ENCODE measurements at regions not wholly inside any gene's neighbourhood (a gene's known extent, or its start where the extent isn't known, plus 50 kb on each side); places are given as distances from the start of the nearest gene placed in this dataset.
"Not testable (repeated sequence)": the region's sequence is repeated elsewhere in the genome, so short reads cannot be mapped to it uniquely, and the experiment has no call there.

DNA sequence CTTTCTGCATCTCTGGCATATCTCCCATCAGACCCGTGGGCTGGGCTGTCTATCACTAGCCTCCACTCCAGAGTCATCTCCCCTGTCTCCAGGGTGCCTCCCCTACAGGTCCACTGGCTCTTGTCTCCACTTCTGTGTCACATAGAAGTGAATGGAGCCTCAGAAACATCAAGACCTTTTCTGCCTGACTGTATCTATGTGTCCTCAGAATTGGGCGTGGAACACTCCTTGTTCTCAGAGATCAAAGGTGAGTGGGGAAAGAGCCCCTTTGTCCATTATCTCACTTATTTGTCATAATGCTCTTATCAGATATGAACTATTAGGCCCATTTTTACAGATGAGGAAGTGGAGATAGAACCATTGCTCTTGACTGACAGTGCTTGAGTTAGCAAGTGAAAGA, 211.0 kb downstream of the CYRIA start:
- no peak for DNase-seq

DNA sequence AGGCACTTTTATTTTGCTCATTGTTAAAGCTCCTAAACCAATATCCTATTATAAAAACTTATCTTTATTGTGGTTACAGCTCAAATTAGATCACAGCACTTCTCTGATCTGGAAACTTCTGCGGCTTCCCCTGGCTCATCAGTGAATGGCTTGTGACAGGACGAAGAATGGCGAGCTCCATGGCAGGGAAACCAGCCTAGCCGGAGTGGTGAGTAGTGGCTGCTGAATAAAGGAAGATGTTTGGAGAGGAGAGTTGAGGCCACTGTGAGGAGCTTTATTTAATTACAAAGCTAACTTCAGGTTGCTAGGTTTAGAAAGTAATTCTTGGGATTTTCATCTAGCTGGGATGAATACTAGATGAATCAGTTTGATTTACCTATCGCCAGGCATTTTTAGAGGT, 213.5 kb downstream of the CYRIA start:
- no peak for DNase-seq

DNA sequence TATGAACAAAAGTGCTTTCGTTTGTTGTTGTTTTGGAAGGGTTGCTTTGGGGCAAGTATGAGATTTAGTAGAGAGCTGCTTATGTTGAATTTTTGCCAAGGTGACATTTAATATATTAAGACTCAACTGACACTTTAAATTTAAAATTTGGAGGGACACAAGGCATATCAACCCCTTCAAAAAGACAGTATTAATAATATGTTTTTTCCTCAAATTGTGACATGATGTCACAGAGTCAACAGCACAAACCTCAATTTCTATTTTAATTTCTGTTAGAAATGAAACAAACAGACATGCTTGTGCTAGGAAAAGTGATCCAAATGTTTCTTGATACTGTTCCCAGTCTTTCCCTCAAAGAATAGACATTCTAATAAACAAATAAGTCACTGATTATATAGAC, 218.9 kb downstream of the CYRIA start:
- DNase-seq, result no peak

GRCh38 chr2:16442971-16443370, 222.7 kb downstream of the CYRIA start:
- DNase-seq, result no peak

DNA sequence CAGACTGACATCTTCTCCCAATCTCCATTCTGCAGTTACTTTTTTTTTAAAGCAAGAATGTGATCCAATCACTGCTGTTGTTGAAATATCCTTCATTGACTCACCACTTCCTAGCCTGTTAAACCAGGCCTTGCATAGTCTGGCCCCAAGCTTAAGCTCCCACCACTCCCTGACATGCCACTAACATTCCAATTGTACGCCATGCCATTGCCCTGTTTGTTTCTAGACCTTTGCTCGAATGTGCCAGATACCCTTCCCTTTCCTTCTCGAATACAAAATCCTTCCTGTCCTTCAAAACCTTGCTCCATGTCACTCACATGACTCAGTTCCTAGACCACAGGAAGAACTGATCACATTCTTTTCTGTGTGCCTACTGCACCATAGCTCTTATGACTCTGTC, 224.2 kb downstream of the CYRIA start:
- DNase-seq, result no peak

DNA sequence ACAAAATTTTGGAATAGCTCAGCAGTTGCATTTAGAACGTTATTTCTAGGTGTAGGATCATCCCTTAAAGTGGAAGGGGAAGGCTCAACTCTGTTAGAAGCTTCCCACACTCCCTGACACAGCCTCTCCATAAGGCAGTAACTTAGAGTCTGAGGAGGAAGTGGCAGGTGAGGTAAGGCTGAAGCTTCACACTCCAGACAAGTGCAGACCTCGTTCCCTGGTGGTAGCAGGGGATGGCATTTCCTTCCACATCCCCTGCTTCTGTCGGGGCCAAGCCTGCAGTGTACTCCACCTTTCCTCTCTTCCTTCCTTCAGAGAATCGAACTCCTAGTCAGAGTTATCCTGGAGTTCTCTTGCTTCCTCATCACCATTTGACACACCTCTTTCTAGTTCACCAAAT, 224.7 kb downstream of the CYRIA start:
- DNase-seq, result no peak

DNA sequence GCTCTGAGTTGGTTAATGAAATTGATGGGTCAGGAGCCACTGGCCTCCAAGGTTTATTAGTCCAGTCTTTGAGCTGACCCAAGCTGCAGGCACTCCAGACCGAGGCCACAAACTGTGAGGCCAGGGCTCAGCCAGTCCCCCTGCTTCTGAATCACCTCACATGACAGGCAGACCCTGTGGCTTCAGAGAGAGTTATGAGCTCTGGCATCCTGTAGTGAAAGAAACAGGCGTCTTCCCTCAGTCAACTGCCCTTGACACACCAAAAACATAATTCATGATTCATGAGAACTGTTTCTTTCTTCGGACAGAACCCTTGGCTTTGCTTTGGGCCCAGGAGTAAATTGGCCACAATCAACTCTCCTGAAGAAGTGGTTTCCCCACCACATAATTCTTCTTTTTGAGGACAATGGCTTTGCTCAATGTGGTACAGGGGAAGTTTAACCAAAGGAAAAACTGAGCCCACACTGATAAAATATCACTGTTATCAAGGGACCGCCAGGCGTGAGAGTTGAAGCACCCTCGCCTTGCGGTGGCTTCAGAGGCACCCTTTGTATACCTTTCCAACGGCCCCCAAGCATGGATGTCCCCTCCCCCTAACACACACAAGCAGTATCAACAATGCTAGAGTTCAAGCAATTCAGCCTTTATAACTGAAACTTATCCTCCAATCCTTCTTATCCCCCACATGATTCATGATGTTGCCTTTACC, 226.9 kb downstream of the CYRIA start:
- no peak for DNase-seq

DNA sequence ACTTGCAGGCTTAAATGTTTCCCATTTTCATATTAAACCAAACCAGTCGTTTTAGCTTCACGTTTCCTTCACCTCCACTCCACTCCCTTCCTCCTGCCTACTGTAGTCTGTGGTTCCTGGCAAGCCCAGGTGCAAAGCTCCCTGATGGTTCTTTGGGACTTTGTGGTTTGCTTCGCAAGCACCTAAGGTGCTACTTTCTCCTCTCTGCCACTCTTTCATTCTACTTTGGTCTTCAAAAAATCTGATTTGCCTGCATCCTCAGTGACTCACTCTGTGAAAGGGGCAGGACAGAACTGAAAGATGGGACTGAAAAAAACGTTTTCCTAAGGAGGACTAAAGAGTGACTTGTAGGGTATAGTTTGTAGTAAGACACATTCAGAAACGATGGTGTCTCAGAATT, 228.4 kb downstream of the CYRIA start:
- DNase-seq, result no peak

DNA sequence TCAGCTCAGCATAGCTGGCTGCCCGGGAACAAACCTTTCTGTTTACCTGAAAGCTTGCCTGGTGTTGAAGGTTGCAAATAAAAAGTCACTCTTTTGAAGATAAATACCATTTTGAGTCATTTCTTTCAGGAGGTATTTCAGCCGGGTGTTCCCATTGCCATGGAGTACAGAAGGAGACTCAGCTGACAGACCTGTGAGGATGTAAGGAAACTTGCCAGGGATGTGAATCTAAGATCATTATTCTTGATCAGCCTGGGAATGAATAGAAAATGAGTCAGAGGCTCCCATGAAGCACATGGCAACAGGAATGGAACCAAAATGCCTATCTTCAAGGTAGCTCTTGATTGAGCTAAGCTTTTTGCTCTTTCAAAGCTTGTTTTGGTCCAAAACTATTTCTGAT, 231.2 kb downstream of the CYRIA start:
- DNase-seq, result no peak

- no peak for DNase-seq
These were observed 234.8 kb downstream of the CYRIA start for GRCh38 chr2:16430846-16431245.

GRCh38 chr2:16429431-16430145, 236.0 kb downstream of the CYRIA start:
- no peak for DNase-seq

DNA sequence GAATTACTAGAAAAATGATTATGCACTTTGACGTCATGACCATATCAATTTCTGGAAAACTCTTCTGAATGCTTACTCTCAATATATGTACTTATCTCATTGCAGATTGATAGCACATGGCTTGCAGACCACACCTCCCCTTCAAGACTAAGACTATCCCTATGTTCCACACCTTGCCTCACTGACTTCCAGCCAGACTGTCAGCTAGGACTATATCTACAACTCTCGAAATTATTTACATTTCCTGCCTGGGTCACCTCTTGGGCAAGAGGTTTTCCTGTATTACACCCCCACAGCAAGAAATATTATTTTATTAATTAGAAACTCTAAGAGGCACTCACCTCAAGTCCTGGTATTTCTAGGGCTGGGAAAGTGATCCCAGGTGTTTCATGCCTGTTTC, 236.6 kb downstream of the CYRIA start:
- no peak for DNase-seq

DNA sequence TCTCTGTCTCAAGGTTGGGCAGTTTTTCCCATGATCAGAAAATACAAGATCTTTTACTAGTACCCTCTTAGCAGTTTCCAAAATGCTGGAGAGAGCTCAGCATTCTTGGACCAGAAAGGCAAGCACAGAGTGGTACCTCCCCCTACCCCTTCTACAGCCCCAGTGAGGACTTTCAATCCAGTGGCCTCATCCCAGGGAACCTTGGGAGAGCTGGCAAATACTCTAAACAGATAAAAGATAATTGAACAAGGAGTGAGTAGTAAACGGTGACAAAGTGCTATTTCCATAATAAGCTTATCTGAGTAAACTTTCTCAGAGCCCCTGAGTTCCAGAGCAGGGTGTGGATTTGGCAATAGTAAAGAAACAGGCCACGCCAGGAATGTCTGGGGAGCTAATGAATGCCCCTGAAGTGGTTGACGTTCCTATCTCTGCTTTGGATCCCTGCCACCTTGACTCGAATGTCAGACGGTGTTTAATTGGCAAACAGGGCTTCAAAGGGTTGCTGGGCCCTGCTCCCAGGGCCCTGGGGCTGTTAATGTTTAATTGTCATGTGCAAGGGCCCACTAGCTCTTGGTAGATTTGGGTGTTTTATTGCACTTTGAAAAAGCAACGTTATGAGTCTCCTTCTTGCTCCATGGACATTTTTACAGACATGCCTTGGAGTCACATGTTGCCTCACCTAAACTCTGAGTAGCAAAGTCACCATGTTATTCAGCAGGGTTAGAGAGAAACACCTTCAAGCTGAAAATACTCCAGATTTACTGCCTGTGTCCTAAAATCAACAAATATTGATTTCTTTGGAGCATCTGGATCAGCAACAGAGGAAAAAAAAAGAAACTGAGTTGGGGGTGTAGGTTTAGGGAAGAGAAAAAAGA, 239.9 kb downstream of the CYRIA start:
- DNase-seq, result no peak

- no peak for DNase-seq
These were observed 245.2 kb downstream of the CYRIA start for GRCh38 chr2:16420421-16420820.

- DNase-seq, result no peak
These were observed 247.9 kb downstream of the CYRIA start for GRCh38 chr2:16417726-16418125.

GRCh38 chr2:16416651-16417050, 249.0 kb downstream of the CYRIA start:
- no peak for DNase-seq

DNA sequence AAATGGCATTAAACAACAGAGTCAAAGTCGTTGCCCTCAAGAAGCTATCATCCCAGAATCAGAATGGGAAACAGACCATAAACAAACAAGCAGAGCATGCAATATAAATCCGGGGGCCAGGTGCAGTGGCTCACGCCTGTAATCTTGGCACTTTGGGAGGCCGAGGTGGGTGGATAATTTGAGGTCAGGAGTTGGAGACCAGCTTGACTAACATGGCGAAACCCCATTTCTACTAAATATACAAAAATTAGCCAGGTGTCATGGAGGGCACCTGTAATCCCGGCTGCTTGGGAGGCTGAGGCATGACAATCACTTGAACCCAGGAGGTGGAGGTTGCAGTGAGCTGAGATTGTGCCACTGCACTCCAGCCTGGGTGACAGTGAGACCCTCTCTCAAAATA, 249.8 kb downstream of the CYRIA start:
- DNase-seq, result not testable (repeated sequence)

GRCh38 chr2:16413947-16414346, 251.7 kb downstream of the CYRIA start:
- DNase-seq, result no peak

DNA sequence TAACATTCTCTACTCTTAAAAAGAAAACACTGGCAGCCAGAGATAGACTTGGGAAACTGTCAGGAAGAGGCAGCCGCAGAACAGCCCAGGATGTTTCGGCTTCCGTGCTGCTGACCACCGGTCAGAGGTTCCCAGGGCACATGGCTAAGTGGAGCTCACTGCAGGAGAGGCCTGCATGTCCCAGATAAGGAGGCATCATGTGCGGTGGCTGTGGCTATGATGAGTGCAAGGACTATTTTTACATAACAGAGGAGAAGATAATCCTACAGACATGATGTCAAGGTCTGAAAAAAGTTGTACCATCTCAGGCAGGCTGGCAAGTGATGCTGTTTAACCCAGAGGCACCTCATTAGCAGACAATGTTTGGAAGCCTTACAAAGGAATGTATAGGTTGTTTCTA, 252.3 kb downstream of the CYRIA start:
- no peak for DNase-seq

GRCh38 chr2:16412321-16413030, 253.2 kb downstream of the CYRIA start:
- no peak for DNase-seq

- no peak for DNase-seq
These were observed 253.8 kb downstream of the CYRIA start for GRCh38 chr2:16411788-16412187.

DNA sequence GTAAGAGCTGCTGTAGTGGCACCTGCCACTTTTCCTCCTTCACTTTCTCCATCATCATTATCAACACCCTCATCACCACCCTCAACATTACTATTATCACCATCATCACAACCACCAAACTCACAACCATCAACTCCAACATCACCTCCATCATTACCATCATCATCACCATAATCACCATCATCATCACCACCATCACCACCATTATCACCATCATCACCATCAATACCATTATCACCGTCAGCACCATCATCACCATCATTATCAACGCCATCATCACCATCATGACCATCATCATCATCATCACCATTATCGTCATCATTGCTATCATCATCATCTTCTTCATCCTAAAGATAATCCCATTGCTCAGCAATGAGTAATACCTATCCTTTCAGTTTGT, 255.8 kb downstream of the CYRIA start:
- DNase-seq, result no peak

DNA sequence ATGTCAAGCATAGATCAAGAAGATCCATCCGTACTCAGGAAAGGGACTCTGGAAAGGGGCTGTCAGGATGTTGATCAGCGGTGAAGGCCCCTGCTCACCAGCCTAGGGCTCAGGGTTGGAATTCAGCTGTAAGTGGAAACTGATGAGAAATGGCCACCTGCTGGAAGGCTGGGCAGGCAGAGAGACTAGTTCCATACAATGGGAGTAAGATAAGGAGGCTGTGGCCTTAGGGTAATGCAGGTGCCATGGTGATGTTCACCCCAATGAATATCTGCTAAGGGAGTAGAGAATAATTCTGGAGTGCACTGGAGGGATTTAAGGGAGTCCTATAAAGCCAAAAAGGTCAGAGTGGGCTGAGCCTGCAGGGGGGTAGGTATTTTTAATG, 256.6 kb downstream of the CYRIA start:
- no peak for DNase-seq
